ENCODE measurements at regions not wholly inside any gene's neighbourhood (a gene's known extent, or its start where the extent isn't known, plus 50 kb on each side); places are given as distances from the start of the nearest gene placed in this dataset.

- no peak for TF ChIP-seq FOXM1 (IDR thresholded peaks at IDR 0.05; ENCODE audit: borderline replicate concordance)
- no peak for TF ChIP-seq HDGF (IDR thresholded peaks at IDR 0.05; ENCODE audit: borderline replicate concordance)
- TF ChIP-seq ZNF384 (IDR thresholded peaks at IDR 0.05): no peak
- no peak for TF ChIP-seq SUZ12 (IDR thresholded peaks at IDR 0.05)
- TF ChIP-seq ELF4 (IDR thresholded peaks at IDR 0.05): no peak
These were observed 1173.1 kb downstream of the UQCRFS1 start for GRCh38 chr19:28039677-28040381.
